AG20443 (cell line): ENCODE measurements at regions not wholly inside any gene's neighbourhood (a gene's known extent, or its start where the extent isn't known, plus 50 kb on each side); places are given as distances from the start of the nearest gene placed in this dataset.
"Not testable (repeated sequence)": the region's sequence is repeated elsewhere in the genome, so short reads cannot be mapped to it uniquely, and the experiment has no call there.

Source experiments
- DNase-seq: peaks from one replicate; pipeline ENCODE4 v3.0.0; 2012; ENCODE audit warnings: low spot score, mixed read lengths

DNA sequence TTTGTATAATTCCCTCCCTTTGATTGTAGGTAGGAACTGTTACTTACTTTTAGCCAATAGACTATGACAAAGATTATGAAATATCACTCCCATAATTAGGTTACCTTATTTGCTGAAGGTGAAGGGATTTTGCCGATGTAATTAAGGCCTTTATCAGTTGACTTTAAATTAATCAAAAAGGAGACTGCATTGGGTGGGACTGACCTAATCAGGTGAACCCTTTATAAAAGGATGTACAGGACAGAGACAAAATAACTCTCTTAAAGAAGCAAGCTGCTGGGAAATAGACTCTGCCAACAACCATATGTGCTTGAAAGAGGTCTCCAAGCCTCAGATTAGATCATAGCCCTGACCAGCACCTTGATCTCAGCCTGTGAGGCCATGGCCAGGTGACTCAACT is 167.6 kb downstream of the SOX3 start:
- no peak for DNase-seq

GRCh38 chrX:140318296-140318695 is 186.6 kb downstream of the SOX3 start:
- DNase-seq, result peak; percentile 74

GRCh38 chrX:140317462-140317861 is 187.4 kb downstream of the SOX3 start:
- no peak for DNase-seq

DNA sequence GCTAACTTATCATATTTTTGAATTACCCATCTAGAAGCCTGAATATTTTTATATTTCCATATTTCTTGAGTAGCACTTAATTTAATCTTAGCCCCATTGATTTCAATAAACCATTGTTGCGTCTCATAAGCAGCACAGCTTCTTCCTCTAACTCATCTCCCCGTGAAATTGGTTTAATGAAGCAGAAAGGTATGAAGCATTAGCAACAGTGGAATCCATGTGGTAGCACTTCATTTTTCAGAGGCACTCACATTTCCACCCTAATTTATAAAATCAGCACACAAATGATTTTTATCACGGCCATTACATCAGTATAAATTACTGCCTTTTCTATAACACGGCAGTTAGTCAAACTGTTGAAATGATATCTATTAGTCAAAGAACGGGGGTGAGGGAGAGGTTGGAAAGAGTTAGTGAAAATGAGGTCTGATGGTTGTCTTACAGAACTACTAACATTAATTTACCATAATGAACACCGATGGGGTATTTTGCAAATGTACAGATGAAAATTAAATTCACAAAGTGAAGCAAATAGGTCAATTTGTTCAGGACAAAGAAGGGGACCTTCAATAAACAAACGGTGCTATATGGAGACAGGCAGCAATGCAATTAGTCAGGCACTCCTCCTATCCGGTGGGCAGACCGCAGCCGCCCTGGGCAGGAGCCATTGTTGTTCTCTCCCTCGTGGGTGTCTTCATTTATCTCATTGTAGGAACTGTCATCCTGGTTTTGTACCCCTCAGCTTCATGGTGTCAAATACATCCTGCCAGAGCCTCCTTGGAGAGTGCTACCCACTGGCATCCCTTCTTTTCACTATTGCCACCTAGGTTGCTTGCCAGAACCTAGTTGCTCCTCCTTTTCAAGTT is 205.7 kb downstream of the SOX3 start:
- no peak for DNase-seq

GRCh38 chrX:140297273-140297672 is 207.6 kb downstream of the SOX3 start:
- DNase-seq, result peak; percentile 14

- no peak for DNase-seq
Measured at GRCh38 chrX:140292961-140293360, 211.9 kb downstream of the SOX3 start.

DNA sequence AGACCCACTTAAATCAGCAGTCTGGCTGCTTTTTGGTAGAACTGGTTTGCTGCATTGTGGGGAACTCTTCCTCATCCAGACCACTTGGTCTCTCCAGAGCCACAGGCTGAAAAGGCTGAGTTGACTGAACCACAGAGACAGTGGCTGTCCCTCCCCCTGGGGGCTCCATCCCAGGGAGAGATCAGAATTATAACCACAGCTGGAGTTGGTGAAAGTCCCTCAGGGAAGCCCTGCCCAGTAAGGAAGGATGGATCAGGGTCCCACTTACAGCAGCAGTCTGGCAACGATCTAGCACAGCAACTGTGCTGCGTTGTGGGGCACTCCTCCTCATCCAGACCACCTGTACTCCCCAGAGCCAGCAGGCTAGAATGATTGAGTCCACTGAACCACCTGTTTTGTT is 212.7 kb downstream of the SOX3 start:
- DNase-seq, result no peak

GRCh38 chrX:140274811-140275525 is 229.9 kb downstream of the SOX3 start:
- peak; percentile 41 for DNase-seq

DNA sequence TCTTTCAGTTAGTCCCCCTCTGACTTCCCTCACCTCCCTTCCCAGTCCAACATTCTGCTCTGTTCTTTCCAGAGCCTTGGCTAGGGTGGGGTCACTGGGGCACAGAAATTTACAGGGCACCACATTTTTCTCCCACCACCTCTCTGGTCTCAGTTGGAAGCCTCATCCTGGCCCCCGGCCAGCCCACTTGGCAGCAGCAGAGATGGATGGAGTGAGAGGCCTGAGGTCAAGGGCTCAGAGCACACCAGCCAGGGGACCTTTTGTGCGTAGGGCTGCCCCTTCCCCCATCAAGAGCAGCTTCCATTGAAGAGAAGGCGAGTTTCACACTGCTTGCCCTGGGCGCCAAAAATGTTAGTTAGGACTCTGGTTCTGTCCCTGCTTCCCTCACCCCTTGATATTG is 230.9 kb downstream of the SOX3 start:
- DNase-seq, result no peak

DNA sequence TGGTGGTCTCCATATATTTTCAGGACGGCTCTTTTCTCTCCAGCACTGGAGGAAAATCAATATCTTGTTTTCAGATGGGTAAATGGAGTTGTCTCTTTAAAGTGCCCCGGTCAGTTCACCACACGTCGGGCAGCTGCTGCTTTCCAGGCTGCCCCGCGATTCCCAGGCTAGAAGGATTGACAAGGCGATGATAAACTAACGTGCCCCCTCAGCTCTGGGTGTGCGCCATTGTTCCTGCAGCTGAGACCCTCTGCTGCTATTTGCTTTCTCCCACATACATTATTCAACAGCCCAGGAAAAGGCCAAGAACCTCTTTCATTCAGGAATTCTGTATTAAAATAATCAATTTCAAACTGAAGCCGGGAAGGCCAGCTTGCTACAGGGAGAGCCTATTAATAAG is 254.5 kb downstream of the SOX3 start:
- DNase-seq, result no peak

- no peak for DNase-seq
Measured at GRCh38 chrX:140249088-140249487, 255.8 kb downstream of the SOX3 start.

DNA sequence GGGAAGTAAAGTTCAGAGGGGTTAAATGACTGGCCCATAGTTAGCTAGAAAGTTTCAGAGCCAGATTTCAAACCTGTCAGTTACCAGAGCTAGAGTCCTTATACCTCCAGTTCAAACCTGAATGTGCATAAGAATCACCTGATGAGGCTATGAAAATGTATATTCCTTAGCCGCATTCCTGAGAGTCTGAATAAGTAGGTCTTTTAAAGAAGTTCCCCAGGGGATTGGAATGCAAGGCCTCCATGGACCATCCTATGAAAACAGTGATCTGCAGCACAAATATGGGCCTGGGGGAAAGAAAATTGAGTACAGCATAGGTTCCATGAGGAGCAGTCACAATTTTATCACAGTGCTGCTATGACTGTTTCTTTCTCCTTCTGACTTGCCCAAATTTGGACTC is 263.9 kb upstream of the CXorf66 start:
- DNase-seq, result no peak

DNA sequence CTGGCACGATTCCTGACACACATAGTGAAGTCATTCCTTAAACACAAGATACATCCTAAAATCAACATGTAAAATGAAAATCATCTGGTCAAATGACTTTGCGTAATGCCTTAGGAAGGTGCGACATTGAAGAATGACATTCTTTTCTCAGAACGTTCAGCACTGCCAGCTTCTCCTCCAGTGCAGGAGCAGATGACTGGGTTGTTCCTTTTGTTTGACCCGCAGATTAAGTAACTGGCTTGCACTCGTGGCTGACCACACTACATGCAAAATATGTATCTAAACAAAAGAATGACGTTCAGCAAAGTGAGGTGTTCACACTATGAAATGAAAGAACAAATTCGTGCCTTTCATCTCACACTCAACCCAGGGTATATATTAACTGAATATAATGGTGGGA is 260.7 kb upstream of the CXorf66 start:
- not testable (repeated sequence) for DNase-seq

GRCh38 chrX:140215894-140216293 is 250.6 kb upstream of the CXorf66 start:
- not testable (repeated sequence) for DNase-seq

DNA sequence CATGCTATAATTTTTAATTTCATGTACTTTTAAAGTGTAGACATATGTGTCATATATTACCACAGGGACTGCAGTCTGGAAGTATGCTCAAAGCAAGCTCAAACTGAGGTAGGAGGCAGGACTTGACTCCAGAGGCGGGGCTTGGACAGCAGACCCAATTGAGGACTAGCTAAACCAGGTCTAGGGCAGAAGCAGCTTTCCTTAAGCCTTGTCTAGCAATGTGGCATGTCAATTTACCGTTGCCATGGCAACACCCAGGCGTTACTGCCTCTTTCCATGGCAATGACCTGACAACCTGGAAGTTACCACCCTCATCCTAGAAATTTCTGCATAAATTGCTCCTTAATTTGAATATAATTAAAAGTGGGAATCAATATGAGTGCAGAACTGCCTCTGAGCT is 249.2 kb upstream of the CXorf66 start:
- DNase-seq, result not testable (repeated sequence)

DNA sequence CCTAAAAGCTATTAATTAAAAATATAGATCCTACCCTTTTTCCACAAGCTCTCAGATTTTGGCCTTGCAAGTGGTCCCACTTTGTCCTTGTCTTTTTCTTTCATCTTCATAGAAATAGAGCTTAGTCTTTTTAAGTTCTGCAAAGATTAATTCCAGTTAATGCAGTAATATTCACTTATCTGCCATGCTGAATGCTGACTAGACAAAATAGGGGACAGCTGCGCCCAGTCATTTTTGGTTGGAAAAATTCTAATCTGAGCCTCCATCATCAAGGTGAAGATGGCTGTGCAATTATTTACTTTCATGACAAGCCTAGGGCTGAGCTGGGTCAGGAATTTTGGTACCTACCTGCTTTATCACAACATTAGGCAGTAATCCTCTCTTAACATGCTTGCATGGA is 241.3 kb upstream of the CXorf66 start:
- no peak for DNase-seq

DNA sequence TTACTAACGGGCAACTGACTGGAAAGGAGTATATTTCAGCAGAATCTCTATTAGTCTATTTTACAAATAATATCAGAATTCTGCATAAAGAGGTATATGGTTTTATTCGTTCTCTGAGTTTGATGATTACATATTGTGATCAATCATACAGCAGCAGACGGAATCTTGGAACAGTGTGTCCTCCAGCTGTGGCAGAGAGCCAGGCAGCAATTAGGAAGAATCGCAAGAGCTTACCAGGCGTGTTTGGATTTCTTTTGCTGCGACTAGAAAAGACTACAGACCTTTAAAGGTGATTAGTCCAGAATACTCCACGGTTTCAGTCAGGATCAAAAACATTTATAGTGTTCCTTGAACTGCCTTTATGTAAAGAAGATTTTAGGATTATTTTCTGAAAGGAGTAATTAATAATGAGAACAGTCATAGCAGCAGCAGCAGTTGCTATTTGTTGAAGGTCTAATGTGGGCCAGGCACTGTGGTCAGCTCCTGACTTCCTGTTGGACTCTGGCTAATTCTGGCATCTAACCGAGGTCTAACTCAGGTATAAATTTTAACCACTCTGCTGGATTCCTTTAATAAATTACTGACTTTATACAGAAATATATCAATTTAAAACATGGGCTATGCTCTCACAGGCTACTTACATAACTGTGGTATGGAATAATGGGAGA is 225.3 kb upstream of the CXorf66 start:
- DNase-seq, result no peak

DNA sequence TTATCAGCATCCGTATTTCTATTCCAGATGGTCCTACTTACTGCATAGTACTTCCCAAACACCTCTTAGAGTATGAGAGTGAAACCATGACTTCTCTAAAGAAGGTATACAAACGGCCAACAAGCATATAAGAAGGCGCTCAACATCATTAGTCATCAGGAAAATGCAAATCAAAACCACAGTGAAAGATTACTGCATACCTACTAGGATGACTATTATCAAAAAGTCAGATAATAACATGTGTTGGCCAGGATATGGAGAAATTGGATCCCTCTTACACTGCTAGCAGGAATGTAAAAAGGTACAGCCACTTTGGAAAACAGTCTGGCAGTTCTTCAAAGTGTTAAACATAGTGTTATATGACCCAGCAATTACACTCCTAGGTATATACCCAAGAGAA is 215.3 kb upstream of the CXorf66 start:
- DNase-seq, result no peak

GRCh38 chrX:140177821-140178220 is 212.5 kb upstream of the CXorf66 start:
- no peak for DNase-seq

GRCh38 chrX:140172401-140172800 is 207.1 kb upstream of the CXorf66 start:
- no peak for DNase-seq

- DNase-seq, result no peak
Measured at GRCh38 chrX:140167551-140167950, 202.2 kb upstream of the CXorf66 start.

- no peak for DNase-seq
Measured at GRCh38 chrX:140165849-140166248, 200.5 kb upstream of the CXorf66 start.

- DNase-seq, result no peak
Measured at GRCh38 chrX:140164391-140164790, 199.1 kb upstream of the CXorf66 start.
